ENCODE measurements at regions not wholly inside any gene's neighbourhood (a gene's known extent, or its start where the extent isn't known, plus 50 kb on each side); places are given as distances from the start of the nearest gene placed in this dataset.
"Not testable (repeated sequence)": the region's sequence is repeated elsewhere in the genome, so short reads cannot be mapped to it uniquely, and the experiment has no call there.

GRCh38 chr6:155755452-155755851 lies 299.8 kb upstream of the NOX3 start:
- TF ChIP-seq CTCF (IDR thresholded peaks at IDR 0.05; ENCODE audit: low read length) (no peak), EZH2phosphoT487 (IDR thresholded peaks at IDR 0.05; ENCODE audit: low read length) (no peak), EZH2 (optimal IDR thresholded peaks at IDR 0.05; ENCODE audit: low read depth, low read length) (no peak)
- Histone ChIP-seq H3K27ac (ENCODE audit: low read length) (no peak overlapping the region), H2AFZ (ENCODE audit: low read length) (no peak overlapping the region), H3K4me1 (ENCODE audit: low read length) (no peaks in the 10 kb centered on the region), H3K27me3 (replicated peaks; ENCODE audit: insufficient read depth, low read length) (no peaks in the 10 kb centered on the region), H3K9ac (ENCODE audit: low read length) (no peak overlapping the region), H3K9me3 (replicated peaks; ENCODE audit: insufficient read depth, low read length) (no peaks in the 10 kb centered on the region), H3K4me2 (ENCODE audit: low read depth, low read length) (no peak overlapping the region), H3K9me2 (replicated peaks; ENCODE audit: insufficient read depth, low read length) (no peaks in the 10 kb centered on the region), H3F3A (ENCODE audit: insufficient read depth, low read length) (no peaks in the 10 kb centered on the region), H4K20me1 (ENCODE audit: insufficient read depth, low read length) (no peaks in the 10 kb centered on the region), H3K36me3 (replicated peaks; ENCODE audit: insufficient read depth, low read length) (no peaks in the 10 kb centered on the region), H3K4me3 (ENCODE audit: low read length) (no peak overlapping the region), H3K79me2 (ENCODE audit: low read length) (no peaks in the 10 kb centered on the region)
- DNase-seq, result no peak

GRCh38 chr6:155748778-155749177 lies 293.1 kb upstream of the NOX3 start:
- not testable (repeated sequence) for H3K4me1 ChIP-seq (ENCODE audit: low read length); DNase-seq

GRCh38 chr6:155747491-155747890 lies 291.9 kb upstream of the NOX3 start:
- Histone ChIP-seq H2AFZ (ENCODE audit: low read length) (no peak overlapping the region), H3K4me2 (ENCODE audit: low read depth, low read length) (no peak overlapping the region), H3K4me1 (ENCODE audit: low read length) (no peaks in the 10 kb centered on the region), H3K36me3 (replicated peaks; ENCODE audit: insufficient read depth, low read length) (no peaks in the 10 kb centered on the region), H4K20me1 (ENCODE audit: insufficient read depth, low read length) (no peaks in the 10 kb centered on the region), H3K9me2 (replicated peaks; ENCODE audit: insufficient read depth, low read length) (no peaks in the 10 kb centered on the region), H3F3A (ENCODE audit: insufficient read depth, low read length) (no peaks in the 10 kb centered on the region), H3K27ac (ENCODE audit: low read length) (no peak overlapping the region), H3K4me3 (ENCODE audit: low read length) (no peak overlapping the region), H3K9ac (ENCODE audit: low read length) (no peak overlapping the region), H3K79me2 (ENCODE audit: low read length) (no peaks in the 10 kb centered on the region), H3K9me3 (replicated peaks; ENCODE audit: insufficient read depth, low read length) (no peaks in the 10 kb centered on the region), H3K27me3 (replicated peaks; ENCODE audit: insufficient read depth, low read length) (no peaks in the 10 kb centered on the region)
- TF ChIP-seq CTCF (IDR thresholded peaks at IDR 0.05; ENCODE audit: low read length) (no peak), EZH2phosphoT487 (IDR thresholded peaks at IDR 0.05; ENCODE audit: low read length) (no peak), EZH2 (optimal IDR thresholded peaks at IDR 0.05; ENCODE audit: low read depth, low read length) (no peak)
- DNase-seq, result no peak

More at GRCh38 chr6:155748778-155749177, 293.1 kb upstream of the NOX3 start:
- H3K9me3 ChIP-seq (replicated peaks; ENCODE audit: insufficient read depth, low read length); H3K79me2 ChIP-seq (ENCODE audit: low read length); H3F3A ChIP-seq (ENCODE audit: insufficient read depth, low read length); H3K27ac ChIP-seq (ENCODE audit: low read length); H2AFZ ChIP-seq (ENCODE audit: low read length); H3K9me2 ChIP-seq (replicated peaks; ENCODE audit: insufficient read depth, low read length); H3K27me3 ChIP-seq (replicated peaks; ENCODE audit: insufficient read depth, low read length); H3K4me2 ChIP-seq (ENCODE audit: low read depth, low read length); H3K9ac ChIP-seq (ENCODE audit: low read length); H4K20me1 ChIP-seq (ENCODE audit: insufficient read depth, low read length); H3K36me3 ChIP-seq (replicated peaks; ENCODE audit: insufficient read depth, low read length); H3K4me3 ChIP-seq (ENCODE audit: low read length): not testable (repeated sequence)

- H3K27ac ChIP-seq (ENCODE audit: low read length), result no peak overlapping the region
- no peaks in the 10 kb centered on the region for H3K27me3 ChIP-seq (replicated peaks; ENCODE audit: insufficient read depth, low read length)
- DNase-seq, result no peak
- no peak for TF ChIP-seq CTCF (IDR thresholded peaks at IDR 0.05; ENCODE audit: low read length)
- no peak for TF ChIP-seq EZH2phosphoT487 (IDR thresholded peaks at IDR 0.05; ENCODE audit: low read length)
- TF ChIP-seq EZH2 (optimal IDR thresholded peaks at IDR 0.05; ENCODE audit: low read depth, low read length), result no peak
- no peaks in the 10 kb centered on the region for H3K9me3 ChIP-seq (replicated peaks; ENCODE audit: insufficient read depth, low read length)
- no peaks in the 10 kb centered on the region for H3K9me2 ChIP-seq (replicated peaks; ENCODE audit: insufficient read depth, low read length)
- H3F3A ChIP-seq (ENCODE audit: insufficient read depth, low read length), result no peaks in the 10 kb centered on the region
- no peak overlapping the region for H3K9ac ChIP-seq (ENCODE audit: low read length)
- no peak overlapping the region for H3K4me3 ChIP-seq (ENCODE audit: low read length)
- H3K4me1 ChIP-seq (ENCODE audit: low read length), result no peaks in the 10 kb centered on the region
- no peaks in the 10 kb centered on the region for H4K20me1 ChIP-seq (ENCODE audit: insufficient read depth, low read length)
- H3K4me2 ChIP-seq (ENCODE audit: low read depth, low read length), result no peak overlapping the region
- no peaks in the 10 kb centered on the region for H3K36me3 ChIP-seq (replicated peaks; ENCODE audit: insufficient read depth, low read length)
- no peak overlapping the region for H2AFZ ChIP-seq (ENCODE audit: low read length)
- H3K79me2 ChIP-seq (ENCODE audit: low read length), result no peaks in the 10 kb centered on the region
These were observed 285.3 kb upstream of the NOX3 start for GRCh38 chr6:155740781-155741399.
